ENCODE measurements at regions not wholly inside any gene's neighbourhood (a gene's known extent, or its start where the extent isn't known, plus 50 kb on each side); places are given as distances from the start of the nearest gene placed in this dataset.

DNA sequence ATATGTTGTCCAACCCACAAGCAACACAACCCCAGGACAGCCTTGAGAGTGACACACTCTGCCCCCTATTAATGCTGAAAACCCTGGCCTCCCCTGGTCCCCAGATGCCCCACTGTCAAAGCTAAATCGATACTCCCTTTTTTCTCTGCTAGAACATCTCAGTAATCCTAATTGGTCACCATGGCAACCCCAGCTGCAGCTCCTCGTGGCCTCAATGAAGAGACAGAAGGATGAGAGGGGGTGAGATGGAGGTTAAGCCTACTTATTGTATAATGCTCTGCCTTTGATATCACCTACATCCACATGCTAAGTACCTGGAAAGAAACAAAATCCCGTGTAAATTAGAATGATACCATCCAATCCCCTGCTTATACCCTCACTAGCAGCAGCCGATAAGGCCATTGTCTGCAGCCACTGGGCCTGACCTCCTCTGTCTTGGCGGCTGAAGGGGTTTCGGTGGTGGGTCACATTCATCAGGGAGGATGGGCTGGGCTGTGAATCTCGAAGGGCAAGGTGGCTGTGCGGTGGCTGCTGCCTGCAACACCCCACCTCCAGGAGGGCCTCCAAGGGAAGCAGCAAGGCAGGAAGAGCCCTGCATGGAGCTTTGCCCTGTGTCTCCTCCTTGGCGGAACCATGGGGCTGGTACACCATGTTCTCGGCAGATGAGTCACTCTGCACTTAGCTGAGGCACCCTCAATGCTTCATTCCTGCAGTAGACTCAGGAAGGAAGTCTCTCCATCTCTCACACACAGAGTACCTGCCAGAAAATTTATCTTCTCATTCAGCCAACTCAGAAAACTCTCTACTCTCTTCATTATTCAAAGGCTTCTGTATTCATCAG lies 399.5 kb downstream of the BUD13 start:
- TF ChIP-seq, protein P1, sequence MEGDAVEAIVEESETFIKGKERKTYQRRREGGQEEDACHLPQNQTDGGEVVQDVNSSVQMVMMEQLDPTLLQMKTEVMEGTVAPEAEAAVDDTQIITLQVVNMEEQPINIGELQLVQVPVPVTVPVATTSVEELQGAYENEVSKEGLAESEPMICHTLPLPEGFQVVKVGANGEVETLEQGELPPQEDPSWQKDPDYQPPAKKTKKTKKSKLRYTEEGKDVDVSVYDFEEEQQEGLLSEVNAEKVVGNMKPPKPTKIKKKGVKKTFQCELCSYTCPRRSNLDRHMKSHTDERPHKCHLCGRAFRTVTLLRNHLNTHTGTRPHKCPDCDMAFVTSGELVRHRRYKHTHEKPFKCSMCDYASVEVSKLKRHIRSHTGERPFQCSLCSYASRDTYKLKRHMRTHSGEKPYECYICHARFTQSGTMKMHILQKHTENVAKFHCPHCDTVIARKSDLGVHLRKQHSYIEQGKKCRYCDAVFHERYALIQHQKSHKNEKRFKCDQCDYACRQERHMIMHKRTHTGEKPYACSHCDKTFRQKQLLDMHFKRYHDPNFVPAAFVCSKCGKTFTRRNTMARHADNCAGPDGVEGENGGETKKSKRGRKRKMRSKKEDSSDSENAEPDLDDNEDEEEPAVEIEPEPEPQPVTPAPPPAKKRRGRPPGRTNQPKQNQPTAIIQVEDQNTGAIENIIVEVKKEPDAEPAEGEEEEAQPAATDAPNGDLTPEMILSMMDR (IDR thresholded peaks at IDR 0.05) = no peak
- no peak for TF ChIP-seq POLR2A (IDR thresholded peaks at IDR 0.05)
